NCI-H1105 treated with DMSO at 0.1 percent for 48 hours (cell line): ENCODE measurements at regions not wholly inside any gene's neighbourhood (a gene's known extent, or its start where the extent isn't known, plus 50 kb on each side); places are given as distances from the start of the nearest gene placed in this dataset.

ENCODE experiments used
- DNase-seq: peaks from one replicate; lab custom pipeline; 2025; lab: John Stamatoyannopoulos, UW

- no peak for DNase-seq
These were observed 482.9 kb downstream of the IRX1 start for GRCh38 chr5:4078544-4078943.

GRCh38 chr5:4079831-4080230 lies 484.2 kb downstream of the IRX1 start:
- DNase-seq = no peak

- DNase-seq = no peak
These were observed 484.7 kb downstream of the IRX1 start for GRCh38 chr5:4080370-4080769.

GRCh38 chr5:4081059-4081458 lies 485.4 kb downstream of the IRX1 start:
- DNase-seq = no peak

GRCh38 chr5:4081466-4081865 lies 485.8 kb downstream of the IRX1 start:
- DNase-seq = no peak

GRCh38 chr5:4082966-4083564 lies 487.4 kb downstream of the IRX1 start:
- DNase-seq = no peak

- DNase-seq = no peak
These were observed 488.1 kb downstream of the IRX1 start for GRCh38 chr5:4083591-4084337.

- DNase-seq = no peak
These were observed 490.4 kb downstream of the IRX1 start for GRCh38 chr5:4086081-4086480.

GRCh38 chr5:4087110-4087509 lies 491.5 kb downstream of the IRX1 start:
- no peak for DNase-seq

- DNase-seq = no peak
These were observed 493.5 kb downstream of the IRX1 start for GRCh38 chr5:4089087-4089486.

GRCh38 chr5:4093236-4093635 lies 497.6 kb downstream of the IRX1 start:
- no peak for DNase-seq

GRCh38 chr5:4093970-4094369 lies 498.3 kb downstream of the IRX1 start:
- DNase-seq = no peak

- DNase-seq = no peak
These were observed 500.4 kb downstream of the IRX1 start for GRCh38 chr5:4095918-4096630.

GRCh38 chr5:4097199-4097598 lies 501.6 kb downstream of the IRX1 start:
- no peak for DNase-seq

- no peak for DNase-seq
These were observed 502.6 kb downstream of the IRX1 start for GRCh38 chr5:4098226-4098625.

GRCh38 chr5:4099386-4099785 lies 503.8 kb downstream of the IRX1 start:
- DNase-seq = no peak

GRCh38 chr5:4100739-4101138 lies 505.1 kb downstream of the IRX1 start:
- no peak for DNase-seq

- DNase-seq = no peak
These were observed 505.6 kb downstream of the IRX1 start for GRCh38 chr5:4101189-4101588.

- no peak for DNase-seq
These were observed 509.4 kb downstream of the IRX1 start for GRCh38 chr5:4104831-4105597.

GRCh38 chr5:4108690-4109089 lies 513.1 kb downstream of the IRX1 start:
- DNase-seq = no peak

- DNase-seq = no peak
These were observed 517.8 kb downstream of the IRX1 start for GRCh38 chr5:4113426-4113825.

GRCh38 chr5:4113905-4114304 lies 518.3 kb downstream of the IRX1 start:
- no peak for DNase-seq

- no peak for DNase-seq
These were observed 518.8 kb downstream of the IRX1 start for GRCh38 chr5:4114452-4114851.
